ENCODE measurements at regions not wholly inside any gene's neighbourhood (a gene's known extent, or its start where the extent isn't known, plus 50 kb on each side); places are given as distances from the start of the nearest gene placed in this dataset.

GRCh38 chr11:81497202-81497804 is 1236.4 kb downstream of the FAM181B start:
- DNase-seq, result peak in 1 of 2 experiments; percentile 20

GRCh38 chr11:81496601-81497000 is 1237.1 kb downstream of the FAM181B start:
- DNase-seq, result no peak

GRCh38 chr11:81495699-81496292 is 1237.9 kb downstream of the FAM181B start:
- no peak for DNase-seq

DNA sequence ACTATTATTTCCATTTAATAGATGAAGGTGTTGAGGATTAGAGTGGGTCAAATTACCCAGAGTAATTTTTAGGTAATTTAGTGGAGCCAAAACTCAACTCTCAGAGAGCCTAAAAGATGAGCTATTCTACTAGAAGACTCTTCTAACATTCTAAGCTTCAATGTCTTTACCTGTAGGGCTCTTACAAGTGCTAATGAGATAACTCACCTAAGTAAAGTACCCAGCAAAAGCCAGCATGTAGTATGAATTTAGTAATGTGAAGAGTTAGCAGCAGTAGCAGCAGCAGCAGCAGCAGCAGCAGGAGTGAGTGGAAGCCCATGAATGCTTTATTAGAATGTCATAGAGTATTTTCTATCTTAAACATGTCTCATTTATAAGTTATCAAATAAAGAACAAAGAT is 1239.2 kb downstream of the FAM181B start:
- no peak for DNase-seq

- no peak for DNase-seq
Measured at GRCh38 chr11:81492923-81493445, 1240.7 kb downstream of the FAM181B start.

DNA sequence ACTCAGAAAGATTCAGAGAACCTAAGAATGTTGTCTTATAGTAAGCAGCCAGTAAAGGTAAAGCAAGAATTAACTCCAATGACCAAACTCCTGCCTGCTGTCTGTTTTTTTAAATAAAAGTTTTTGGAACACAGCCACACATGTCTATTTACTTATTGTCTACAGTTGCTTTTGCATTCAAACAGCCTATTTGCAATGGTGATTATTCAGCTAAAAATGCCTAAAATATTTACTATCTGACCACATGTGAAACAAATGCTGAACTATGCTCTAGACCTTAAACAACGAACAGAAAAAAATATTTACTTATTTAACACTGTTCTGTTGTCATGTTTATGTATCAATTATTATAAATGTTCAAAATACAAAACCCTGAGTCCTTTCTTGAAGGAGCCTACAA is 1246.6 kb downstream of the FAM181B start:
- DNase-seq, result no peak

DNA sequence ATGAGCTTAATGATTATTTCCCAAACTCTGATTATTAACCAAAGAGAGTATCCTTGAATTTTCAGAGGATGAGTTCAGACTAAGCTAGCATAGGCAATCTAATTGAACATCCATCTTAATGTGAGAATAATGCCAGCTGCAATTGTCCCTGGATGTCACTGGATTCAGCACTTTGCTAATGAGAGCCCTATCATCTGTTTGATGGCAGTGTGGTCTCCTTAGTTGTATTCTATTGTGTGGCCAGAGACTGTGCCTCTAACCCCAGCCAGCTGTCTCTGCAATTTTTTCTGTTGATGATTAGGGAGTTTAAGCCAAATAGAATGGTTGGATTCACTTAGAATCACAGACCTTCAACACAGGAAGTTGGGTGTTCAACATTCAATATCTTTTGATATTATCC is 1249.5 kb downstream of the FAM181B start:
- DNase-seq, result no peak

GRCh38 chr11:81477277-81477676 is 1256.4 kb downstream of the FAM181B start:
- no peak for DNase-seq

DNA sequence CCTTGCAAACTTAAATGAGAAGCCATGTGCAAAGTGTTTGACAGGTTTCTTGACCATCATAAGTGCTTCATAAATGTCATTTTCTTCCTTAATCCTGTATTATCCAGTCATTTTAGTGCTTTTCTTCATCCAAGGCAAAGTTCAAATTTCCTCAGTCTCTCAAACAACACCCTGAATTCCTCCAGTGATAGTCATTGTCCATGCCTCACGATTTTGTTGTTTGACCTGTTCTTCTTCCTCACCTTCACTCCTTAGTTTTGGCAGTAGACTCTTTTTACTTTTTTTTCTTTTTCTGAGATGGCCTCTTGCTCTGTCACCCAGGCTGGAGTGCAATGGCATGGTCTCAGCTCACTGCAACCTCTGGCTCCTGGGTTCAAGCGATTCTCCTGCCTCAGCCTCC is 1257.3 kb downstream of the FAM181B start:
- no peak for DNase-seq

- no peak for DNase-seq
Measured at GRCh38 chr11:81472646-81473045, 1261.0 kb downstream of the FAM181B start.

DNA sequence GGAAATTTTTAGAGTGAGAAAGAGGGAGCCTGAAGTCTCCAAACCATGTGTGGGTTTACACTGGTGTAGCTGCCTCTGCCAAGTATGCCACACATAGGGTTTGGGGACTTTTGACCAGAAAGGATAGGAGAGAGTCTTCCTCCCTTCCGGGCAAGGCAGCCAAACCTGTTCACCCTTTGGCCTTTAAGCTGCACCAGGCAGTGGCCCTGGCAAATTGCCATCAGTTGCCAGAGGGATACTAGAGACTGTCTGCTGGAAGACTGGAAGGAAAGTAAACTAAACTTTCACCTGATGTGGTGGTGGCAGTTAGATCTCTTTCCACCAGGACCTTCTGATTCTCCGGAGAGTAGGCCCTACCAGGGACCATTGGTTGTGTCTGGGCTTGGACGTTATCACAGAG is 1263.2 kb downstream of the FAM181B start:
- no peak for DNase-seq

DNA sequence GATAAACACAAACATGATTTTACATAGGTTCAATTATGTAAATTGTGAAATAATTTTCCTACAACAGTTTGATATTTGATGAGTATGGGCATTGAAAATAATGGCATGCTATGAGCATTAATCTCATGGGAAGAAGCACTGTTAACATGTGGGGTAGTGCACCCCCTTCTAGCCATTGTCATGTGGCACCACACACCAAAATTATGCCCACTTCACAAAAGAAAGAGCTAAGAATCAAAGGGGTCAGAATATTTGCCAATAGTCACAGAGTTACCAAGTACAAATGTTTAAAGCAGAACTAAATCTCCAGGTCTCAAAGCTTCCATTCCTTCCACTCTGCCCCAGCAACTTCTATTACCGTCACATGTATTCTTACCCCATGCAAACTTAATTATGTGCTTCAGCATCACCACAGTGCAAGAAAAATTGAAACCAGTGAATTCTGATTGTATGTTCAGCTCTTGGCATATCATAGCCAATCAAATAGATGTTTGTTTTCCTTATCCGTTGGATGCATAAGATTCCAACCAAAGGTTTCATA is 1273.8 kb downstream of the FAM181B start:
- no peak for DNase-seq

DNA sequence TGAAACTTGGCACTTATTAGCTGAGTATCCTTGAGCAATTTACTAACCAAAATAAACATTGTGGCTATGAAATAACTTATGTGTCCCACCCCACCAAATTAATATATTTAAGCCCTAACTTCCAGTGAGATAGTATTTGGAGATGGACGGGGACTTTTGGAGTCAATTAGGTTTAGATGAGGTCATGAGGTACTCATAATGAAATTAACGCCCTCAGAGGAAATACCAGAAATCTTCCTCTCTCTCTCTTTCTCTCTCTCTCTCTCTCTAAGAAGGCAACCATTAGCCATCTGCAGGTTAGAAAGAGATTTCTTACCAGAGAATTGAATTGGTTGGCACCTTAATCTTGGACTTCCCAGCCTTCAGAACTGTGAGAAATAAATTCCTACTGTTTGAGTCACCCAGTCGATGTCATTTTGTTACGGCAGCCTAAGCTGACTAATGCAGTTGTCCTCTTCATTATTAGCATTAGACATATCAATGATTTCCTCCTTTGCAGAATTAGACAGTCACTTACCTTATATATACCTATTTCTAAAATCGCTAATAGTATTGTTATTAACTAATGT is 1284.0 kb downstream of the FAM181B start:
- DNase-seq, result no peak

GRCh38 chr11:81444297-81444696 is 1289.4 kb downstream of the FAM181B start:
- DNase-seq, result no peak

DNA sequence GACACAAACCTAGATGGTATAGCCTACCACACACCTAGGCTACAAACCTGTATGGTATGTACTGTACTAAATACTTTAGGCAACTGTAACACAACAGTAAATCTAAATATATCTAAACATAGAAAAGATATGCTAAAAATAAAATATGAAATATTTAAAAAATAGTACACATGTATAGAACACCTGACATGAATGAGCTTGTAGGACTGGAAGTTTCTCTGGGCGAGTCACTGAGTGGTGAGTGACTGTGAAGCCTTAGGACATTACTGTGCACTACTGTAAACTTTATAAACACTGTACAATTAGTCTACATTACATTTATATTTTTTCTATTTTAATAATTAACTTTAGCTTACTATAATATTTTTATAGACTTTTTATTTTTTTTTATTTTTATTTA is 1301.3 kb downstream of the FAM181B start:
- DNase-seq, result no peak

GRCh38 chr11:81424822-81425221 is 1308.8 kb downstream of the FAM181B start:
- no peak for DNase-seq

DNA sequence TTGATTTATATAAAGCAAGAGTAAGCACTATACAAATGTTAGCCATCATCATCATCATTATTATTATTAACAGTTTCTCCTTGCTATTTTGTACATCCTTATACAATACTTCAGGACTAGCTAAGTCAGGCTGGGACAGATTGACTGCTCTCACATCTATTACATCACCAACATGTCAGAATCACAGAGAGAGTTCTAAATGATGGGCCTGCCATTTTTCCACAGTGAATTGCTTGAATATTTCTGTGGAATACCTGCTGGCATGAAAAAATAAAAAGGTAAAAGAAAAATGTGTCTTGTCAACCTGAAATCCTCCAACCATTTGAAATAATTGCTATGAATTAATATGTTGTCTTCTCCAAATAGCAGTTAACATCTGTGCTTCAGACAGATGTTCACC is 1311.3 kb downstream of the FAM181B start:
- no peak for DNase-seq

- DNase-seq, result no peak
Measured at GRCh38 chr11:81421251-81421860, 1312.3 kb downstream of the FAM181B start.

GRCh38 chr11:81420668-81421250 is 1312.9 kb downstream of the FAM181B start:
- no peak for DNase-seq

GRCh38 chr11:81397316-81397715 is 1336.3 kb downstream of the FAM181B start:
- no peak for DNase-seq

DNA sequence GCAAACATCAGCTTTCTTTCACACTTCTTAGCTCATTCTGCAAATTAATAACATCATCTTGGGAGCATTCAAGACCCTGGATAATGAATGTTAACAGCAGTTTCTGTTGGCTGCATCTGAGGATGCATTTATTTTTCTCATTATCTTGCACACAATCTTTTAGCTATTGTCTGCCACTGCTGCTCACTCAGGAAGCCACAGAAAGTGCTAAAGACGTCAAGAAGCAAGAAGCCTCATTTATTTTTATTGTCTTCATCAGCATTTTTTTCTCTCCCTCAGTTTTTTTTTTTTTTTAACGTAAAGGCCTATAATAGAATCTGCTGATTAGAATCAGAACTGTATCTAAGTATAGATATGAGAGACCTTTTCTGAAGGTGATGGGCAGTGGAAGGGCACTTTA is 1339.4 kb downstream of the FAM181B start:
- no peak for DNase-seq

GRCh38 chr11:81388326-81388725 is 1345.3 kb downstream of the FAM181B start:
- no peak for DNase-seq

GRCh38 chr11:81380395-81380794 is 1353.3 kb downstream of the FAM181B start:
- DNase-seq, result no peak

Measured in NCI-H1930 (cell line).